HG03159 (cell line): ENCODE measurements at regions not wholly inside any gene's neighbourhood (a gene's known extent, or its start where the extent isn't known, plus 50 kb on each side); places are given as distances from the start of the nearest gene placed in this dataset.

Source experiments
- ATAC-seq: cut with Tn5 transposase; IDR thresholded peaks from one replicate; pipeline ENCODE4 v1.9.1; 2021; ENCODE audit warnings: mild to moderate bottlenecking, moderate library complexity; ENCODE audit not compliant: unreplicated experiment

DNA sequence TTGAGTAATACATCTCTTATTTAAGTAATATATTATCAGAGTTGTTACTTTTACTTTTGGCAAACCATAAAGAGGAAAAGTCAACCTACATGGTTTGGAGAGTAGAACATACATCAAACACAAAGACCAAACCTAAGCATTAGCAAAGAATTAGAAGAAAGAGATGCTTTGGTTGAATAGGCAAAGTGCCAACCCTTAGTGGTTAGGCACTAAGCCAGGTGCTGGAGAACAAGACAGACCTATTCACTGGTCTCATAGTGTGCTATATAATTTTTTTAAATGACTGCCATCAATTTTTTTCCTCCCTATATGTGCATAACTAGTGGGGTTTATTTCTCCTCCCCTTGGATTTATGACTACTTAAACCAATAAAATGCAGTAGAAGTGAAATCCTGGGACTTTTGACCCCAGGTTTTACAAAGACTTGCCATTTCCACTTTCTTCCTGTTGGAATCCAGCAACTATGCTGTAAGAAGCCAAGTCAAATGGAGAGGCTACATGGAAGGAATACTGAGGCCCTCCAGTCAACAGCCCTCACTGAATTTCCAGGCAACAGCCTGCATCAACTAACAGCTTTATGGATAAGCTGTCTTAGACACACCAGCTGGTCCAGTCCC is 69.8 kb upstream of the HAO2 start:
- no peak for ATAC-seq

DNA sequence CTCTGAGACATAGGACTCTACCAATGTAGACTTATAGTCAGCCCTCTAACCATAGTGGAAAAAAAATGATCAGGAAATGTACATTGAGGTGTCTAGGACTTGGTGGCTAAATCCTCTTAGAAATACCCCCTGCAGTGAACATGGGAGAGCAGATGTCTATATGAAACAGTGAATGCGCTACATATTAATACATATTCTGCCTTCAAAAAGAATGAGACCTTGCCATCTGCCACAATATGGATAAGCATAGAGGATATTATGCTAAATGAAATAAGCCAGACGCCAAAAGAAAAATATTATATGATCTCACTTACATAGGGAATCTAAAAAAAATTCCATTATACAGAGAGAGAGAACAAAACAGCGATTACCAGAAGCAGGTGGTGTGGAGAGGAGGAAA is 66.6 kb upstream of the HAO2 start:
- ATAC-seq: no peak

DNA sequence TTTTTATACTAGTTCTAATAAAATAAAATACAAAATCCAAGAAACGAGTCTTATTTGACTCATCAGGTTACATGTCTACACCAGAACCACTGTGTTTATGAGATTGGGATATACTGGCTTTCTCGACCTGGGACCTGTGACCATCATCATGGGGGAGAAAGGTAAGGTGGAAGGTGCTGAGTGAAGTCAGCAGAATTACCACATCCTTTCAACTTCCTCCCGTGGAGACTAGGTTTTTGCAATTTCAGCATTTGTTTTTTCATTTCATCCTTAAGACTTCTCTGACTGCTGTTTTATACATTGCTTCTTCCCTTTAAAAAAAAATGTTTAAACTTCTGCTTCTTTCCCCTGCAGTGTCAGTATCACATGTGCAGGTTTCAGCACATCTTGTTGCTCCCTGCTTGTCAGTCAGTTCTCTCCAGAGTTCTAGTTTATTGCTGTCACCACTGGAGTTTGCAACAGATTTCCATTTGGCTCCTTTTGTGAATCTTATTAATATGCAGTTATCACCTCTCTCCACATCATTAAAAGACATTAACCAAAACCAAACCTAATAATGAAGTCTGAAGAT is 60.4 kb upstream of the HAO2 start:
- no peak for ATAC-seq

DNA sequence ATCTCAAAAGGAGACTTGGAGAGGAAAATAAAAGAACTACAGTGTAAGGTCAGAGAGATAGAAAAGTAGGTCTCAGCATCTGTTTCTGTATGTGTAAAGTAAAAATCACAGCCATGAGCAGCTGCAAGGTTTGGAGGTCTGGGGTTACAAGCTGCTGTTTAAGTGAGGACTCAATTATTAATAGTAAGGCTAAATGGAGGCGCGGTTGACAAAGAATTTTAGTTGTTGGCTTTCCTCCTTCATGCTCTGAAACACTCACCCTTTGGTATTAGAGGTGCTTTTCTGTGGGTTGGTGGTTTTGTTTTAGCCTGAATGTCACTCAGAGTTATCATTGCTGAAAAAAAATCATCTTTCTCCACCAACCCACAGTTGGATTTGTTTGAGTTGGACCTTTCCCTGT is 59.8 kb upstream of the HAO2 start:
- no peak for ATAC-seq

DNA sequence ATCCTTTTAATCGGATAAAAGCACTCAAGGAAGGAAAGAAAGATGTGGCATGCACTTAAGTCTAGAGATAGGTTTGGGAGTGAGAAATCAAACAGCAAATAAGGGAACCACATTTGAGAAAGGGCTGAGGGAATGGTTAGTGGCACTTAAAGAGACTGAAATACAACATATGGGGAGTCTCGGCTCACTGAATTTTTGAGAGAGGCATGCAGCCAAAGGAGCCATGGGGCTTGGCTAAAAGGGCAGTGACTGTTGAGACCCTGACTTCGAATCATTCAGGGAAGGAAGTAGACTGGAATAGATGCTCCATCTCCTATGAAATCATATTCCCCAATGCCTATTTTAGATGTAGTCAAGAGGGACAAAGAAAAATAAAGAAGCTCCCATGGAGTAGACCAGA is 58.3 kb upstream of the HAO2 start:
- ATAC-seq: no peak

DNA sequence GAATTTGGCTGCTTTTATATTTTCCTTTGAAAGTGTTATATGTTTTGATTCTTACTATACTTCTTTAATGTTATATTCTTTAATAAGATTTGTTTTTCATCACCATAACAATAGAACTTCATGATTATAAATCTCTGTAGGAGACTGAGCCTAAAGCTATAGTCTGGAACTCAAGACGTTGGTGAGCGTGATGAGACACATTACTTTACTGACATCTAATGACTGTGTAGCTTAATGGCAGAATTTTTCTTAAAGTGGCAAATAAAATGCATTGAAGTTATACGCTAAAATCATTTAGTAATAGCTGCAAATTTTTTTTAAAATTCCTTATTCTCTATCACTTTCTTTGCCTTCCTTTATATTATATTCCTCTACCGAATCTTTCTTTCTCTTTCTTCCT is 56.1 kb upstream of the HAO2 start:
- ATAC-seq: no peak

DNA sequence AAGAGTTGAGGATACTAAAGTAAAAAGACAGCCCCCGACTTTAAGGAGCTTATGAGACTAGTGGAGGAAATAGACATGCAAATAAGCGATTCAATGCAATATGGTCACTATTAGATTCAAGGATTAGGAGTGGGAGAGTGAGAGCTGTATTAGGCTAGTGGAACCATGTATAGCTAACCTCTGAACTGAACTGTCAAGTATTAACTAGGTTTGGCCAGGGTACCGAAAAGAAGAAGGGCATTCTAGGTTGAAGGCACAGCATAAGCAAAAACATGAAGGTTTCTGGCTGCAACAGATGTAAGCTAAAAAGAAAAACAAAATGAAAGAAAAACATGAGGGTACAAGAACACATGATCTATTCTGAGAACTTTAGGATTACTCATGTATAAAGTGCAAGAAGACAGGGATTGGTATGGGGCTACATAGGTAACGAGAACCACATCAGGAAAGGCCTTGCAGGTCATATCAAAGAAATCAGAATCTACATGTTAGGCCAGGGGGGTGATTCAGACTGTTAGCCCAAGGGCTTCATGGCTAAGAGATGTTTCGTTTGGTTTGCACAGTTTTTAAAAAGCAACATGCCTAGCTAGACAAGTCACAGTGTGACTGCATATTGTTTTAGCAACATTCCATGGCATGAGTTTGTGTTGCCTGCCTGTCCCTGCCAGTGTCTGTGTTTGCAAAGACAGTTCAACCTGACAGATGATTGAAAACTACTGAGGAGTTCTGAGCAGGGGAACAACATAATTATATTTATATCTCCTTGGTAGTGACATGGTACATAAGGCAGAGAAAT is 54.4 kb upstream of the HAO2 start:
- no peak for ATAC-seq

DNA sequence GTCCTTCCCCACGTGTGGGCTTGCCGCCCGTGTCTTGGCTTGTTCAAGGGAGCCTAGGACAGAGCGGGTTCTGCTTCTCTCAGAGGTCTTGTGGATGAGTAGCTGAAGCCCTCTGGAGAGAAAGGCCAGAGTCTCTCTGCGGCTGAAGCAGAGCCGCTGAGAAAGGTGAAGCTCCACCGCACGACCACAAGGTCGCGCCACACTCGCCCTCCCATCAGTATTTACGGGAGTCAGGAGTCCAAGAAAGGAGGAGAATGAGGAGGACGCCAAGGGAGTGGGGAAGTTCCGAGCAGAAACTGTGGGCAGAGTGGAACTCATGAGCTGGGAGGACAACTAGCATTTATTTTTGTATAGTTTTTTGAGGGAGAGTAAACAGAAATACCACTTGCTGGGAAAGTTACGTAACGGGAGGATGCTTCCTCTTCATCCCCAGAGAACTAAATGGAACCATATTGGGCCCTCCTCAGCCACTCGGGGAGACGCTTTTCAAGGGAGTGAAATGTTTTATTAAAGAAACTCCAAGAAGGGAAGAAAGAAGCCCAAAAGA is 51.6 kb upstream of the HAO2 start:
- no peak for ATAC-seq

DNA sequence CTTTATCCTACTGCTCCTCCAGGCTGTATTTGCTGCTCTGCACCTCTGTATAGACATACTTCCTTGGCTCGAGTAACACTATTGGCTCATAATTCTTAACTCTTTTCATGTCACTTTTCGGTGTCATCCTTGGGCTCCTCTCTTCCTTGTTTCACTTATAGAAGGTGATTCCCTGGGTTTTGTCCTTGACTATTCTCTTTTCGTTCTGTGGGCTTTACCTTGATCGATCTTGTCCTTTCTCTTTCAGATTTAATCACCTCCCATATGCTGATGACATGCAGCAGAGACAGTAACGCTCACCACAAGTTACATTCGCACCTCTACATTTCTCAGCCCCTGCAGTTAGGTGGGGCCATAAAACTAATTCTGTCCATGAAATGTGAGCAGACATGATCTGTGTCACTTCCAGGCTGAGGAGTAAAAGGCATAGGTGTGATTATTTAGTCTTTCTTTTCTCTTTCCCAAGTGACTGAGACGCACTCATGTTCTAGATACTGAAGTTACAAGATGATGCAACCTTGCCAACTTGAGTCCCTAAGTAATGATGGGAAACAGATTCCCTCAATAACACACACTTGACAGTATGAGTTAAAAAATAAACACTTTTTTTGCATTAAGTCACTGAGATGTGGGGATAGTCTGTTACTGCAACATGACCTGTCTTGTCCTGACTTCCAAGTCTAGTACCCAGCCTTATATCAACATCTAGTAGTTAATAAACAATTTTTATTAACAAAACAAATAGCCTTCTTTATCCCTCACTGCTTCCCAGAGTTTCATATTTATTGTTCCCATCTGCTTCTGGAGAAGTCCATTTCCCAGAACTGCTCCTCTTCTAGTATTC is 49.9 kb upstream of the HAO2 start:
- ATAC-seq: peak; percentile 61
